Activated CD4-positive, CD25-positive, alpha-beta regulatory T cell treated with anti-CD3 and anti-CD28 coated beads, Interleukin-2, amount 50 U/mL, for 72 hours (primary cell): ENCODE measurements at regions not wholly inside any gene's neighbourhood (a gene's known extent, or its start where the extent isn't known, plus 50 kb on each side); places are given as distances from the start of the nearest gene placed in this dataset.
"Not testable (repeated sequence)": the region's sequence is repeated elsewhere in the genome, so short reads cannot be mapped to it uniquely, and the experiment has no call there.

Experiments
- DNase-seq: peaks from one replicate; pipeline ENCODE4 v3.0.0; 2021

DNA sequence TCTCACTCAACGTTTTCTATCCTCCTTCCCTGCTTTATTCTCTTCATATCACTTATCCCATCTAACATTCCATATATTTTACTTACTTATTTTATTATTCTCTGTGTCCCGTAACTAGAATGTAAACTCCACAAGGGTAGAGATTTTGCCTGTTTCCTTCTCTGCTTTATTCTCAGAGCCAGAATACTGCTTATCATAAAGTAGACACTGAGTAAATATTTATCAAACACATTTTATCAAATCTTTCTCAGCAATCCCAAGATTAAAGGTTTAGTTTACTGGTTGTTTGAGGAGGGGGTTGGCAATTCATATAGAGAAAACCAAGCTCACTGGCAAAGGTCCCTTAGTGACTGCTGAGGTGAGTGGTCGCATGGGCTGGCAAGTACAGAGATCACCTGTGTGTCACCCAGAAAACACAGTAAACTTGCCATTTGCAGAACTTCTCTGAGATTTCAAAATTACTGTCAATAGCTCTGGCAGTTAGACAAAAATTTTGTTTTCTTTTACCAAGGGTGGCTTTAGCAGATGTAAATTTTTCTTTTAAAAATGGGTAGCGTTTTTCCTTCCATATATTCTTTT is 662.4 kb downstream of the UTRN start:
- no peak for DNase-seq

DNA sequence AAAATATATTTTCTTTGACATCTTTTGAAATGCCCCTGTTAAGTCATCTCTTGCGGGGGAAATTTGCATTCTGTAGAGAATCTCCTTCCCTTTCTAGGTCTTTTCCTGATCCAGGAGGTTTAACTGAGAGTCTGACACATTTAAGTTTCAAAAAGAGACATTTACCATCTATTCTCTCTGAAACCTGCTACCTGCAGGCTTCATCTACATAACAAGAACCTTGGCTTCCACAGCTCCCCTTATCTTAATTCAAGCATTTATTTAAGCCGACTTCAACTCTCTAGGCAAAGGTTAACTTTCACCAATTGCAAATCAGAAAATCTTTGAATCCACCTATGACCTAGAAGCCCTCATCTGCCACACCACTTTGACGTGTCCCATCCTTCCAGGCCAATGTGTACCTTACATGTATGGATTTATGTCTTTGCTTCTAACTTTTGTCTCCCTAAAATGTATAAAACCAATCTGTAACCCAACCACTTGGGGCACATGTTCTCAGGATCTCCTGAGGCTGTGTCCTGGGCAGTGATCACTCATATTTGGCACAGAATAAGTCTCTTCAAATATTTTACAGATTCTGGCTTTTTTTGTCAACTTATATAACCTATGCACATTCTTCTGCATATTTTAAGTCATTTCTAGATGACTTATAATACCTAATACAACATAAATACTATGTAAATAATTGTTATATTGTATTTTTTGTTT is 666.7 kb downstream of the UTRN start:
- DNase-seq = no peak

DNA sequence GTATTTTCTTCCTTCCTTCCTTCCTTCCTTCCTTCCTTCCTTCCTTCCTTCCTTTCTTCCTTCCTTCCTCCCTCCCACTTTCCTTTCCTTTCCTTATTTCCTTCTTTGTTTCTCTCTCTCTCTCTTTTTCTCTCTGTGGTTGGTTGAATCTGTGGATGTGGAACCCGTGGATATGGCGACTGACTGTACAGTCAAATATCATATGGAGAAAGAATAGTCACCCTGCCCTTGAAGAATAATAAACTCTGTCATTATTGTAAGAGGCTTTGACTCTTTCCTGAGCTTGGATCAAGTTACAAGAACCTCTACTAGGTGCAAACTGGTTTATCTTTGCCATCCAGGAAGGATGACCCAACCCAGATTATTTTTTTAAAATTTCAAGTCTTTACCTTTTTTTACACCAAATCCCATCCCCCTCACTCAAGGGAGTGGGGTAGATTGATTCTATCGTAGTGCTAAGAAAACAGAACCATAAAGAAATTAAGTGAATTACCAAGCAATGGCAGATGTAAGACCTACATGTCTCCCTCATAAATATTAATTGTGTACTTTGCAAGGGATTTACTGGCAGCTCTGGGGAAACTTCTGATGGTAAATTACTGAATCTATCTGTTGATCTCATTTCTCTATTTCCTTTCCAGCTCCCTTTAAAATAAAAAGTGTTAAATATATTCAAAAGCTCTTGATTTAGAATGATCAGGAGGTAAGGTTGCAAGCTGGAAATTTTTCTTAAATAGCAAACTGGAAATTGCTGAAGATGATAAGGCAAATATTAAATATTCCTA is 667.5 kb downstream of the UTRN start:
- DNase-seq = no peak

DNA sequence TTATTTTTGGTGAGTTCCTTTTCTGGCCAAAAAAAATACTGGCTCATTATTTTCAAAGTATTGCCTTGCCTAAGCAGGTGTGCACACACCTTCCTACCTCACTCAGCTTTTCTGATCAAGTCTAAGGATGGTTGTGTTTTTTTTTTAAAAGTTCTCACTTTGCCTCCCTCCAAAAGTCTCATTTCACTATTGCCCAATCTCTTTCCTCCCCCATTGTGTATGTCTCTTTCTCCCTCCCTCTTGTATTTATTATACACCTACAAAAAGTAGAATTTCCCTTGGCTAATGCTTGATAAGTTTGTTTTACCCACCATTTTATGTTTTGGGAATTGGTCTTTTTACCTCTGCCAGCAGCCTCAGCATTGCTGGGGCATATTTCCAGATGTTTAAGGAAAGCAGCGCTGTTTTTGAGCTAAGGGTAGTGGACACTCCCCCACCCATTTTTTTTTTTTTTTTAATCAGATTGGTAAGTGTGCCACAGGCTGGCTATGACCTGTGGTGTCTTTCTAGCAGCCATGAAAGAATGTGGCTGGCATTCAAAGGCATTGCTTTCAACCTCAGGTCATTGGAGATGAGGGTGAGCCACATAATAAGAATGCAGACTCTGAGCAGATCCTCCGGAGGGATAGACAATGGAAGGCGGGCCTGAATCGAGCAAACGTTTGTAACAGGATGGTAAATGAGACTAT is 668.6 kb downstream of the UTRN start:
- no peak for DNase-seq

DNA sequence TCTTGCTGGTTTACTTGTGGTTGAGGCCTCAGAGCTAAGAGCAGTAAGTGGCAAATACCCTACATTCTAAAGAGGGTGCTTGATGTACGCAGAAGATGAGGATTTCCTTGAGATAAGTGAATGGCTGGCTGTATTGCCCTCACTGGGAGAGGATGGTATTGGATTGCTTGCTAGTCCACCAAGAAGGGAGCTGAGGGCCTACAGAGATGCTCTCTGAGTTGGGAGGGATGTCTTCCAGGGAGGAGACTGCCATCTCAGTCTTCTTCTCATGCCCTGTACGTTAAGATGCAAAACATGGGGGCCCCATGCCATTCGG is 669.1 kb downstream of the UTRN start:
- no peak for DNase-seq

DNA sequence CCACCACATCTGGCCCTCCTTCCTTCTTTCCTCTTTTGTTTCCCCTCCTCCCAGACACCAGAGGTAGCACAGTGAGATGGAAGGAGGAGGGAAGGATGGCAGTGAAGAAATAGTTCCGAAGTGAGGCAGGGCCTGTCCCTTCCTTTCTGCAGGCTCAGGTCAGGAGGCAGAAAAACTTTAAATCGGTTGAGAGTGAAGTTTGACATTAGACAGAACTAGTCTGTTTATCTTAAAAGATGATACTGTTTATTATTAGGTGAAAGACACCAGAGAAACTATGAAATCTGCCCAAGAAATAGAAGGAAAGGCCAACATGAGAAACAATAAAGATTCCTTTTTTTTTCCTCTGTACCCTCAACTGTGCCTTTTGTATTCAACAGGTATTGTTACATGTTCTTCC is 670.3 kb downstream of the UTRN start:
- DNase-seq = no peak

DNA sequence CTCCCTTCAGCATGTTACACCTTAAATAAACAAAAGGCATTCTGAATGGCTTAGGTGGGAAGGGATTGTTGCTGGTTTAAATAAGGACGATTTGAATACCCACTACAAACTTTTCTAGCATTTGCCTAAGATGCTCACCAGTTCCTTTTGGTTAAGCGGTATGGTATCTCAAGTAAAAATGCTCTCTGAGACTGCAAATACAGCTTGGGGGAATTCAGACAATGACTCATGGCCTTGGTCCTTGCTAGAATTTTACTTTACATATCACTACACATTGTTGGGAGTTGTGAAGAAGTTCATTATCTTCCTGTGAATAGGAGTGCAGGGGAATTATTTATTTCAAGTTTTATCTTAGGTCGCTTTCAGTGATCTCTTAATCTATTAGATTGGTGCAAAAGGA is 670.7 kb downstream of the UTRN start:
- no peak for DNase-seq

DNA sequence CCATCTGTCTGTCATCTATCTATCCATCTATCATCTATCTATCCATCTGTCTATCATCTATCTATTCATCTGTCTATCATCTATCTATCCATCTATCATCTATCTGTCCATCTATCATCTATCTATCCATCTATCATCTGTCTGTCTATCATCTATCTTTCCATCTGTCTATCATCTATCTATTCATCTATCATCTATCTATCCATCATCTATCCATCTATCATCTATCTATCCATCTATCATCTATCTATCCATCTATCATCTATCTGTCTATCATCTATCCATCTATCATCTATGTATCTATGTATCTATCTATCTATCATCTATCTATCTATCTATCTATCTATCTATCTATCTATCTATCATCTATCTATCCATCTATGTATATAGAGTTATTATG is 671.6 kb downstream of the UTRN start:
- DNase-seq = not testable (repeated sequence)

DNA sequence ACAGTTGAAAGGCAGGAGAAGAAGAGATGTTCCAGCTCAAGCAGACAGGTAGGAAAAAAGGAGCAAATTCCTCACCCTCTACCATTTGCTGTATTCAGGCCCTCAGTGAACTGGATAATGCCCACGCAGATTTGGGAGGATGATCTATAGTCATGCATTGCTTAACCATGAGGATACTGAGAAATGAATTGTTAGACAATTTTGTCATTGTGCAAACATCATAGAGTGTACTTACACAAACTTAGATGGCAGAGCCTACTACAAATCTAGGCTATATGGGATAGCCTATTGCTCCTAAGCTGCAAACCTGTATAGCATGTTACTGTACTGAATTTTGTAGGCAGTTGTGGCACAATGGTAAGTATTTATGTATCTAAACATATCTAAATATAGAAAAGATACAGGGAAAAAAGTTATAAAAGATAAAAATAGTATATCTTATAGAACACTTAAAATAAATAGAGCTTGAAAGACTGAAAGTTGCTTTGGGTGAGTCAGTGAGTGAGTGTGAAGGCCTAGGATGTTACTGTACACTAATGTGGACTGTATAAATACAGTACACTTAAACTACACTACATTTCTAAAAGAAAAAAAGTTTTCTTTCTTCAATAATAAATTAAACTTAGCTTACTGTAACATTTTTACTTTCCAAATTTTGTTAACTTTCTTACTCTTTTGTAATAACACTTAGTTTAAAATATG is 672.3 kb downstream of the UTRN start:
- no peak for DNase-seq

DNA sequence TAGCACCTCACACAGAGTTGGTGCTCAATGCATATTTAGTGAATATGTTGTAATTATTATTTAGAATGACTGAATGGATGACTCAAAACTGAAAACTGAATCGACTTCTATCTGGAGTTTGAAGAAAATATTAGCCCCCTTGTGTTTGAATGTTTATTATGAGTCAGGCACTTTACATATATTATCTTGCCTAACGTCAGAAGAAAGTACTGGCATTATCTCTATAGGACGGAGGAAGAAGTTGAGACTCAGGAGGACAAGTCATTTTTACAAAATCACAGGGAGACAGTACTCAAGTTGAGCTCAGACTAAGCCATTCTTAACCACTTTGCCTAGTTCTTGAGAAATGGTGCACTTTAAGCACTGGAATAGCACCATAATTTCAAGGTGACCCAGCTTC is 684.0 kb downstream of the UTRN start:
- no peak for DNase-seq

DNA sequence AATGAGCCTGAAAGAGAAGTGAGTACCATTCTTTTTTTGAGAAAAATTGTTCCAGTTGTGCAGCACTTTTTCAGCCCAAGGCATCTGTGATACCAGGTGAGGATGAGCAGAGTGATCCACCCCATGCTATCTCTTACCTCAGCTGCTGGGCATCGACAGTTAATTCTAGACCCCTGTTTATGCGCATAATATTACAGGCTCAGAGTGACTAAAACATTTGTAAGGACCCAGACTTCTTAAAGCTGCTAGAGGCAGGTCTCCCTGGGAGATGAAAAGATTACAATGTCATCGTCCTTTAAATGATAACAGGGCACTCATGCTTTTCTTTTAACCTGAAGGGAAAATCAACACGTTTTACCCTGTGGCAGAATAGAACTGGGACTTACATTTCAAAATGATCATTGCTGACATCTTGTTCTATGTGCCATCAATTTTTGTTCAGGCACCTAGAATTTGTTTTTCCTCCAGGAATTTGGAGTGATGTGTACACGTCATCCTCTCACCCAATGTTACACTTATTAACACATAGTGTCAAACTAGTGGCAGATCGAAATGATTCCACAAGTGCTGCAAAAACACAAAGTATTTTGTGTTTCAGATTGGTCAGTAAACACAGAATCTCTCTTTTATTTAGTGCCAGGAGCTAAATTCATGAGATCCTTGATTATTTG is 684.6 kb downstream of the UTRN start:
- DNase-seq = no peak

DNA sequence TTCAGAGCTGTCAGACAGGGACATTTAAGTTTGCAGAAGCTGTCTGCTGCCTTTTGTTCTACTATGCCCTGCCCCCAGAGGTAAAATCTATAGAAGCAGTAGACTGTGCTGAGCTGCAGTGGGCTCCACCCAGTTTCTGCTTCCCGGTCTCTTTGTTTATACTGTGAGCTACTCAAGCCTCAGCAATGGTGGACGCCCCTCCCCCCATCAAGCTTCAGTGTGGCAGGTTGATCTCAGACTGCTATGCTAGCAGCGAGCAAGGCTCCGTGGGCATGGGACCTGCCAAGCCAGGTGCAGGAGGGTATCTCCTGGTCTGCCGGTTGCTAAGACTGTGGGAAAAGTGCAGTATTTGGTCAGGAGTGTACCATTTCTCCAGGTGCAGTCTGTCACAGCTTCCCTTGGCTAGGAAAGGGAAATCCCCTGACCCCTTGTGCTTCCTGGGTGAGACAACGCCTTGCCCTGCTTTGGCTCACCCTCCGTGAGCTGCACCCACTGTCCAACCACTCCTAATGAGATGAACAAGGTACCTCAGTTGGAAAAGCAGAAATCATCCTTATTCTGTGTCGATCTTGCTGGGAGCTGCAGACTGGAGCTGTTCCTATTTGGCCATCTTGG is 692.2 kb downstream of the UTRN start:
- not testable (repeated sequence) for DNase-seq

DNA sequence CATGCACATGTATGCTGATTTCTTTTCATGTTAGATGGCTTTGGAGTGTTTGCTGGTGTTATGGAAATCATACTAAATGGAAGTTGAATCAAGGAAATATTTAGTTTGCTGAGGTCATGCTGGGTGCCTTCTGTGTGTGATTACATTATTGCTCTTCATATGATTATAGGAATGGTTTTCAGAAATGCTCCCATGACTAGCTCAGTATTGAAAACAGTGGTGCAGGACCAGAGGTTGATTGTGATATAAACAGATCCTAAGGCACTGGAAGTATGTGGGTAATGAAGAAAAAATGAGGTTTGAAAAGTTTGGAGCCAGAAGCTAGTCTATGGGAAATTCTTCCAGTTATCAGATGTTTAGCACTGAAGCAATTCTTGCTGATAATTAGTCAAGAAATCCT is 693.1 kb downstream of the UTRN start:
- DNase-seq = no peak

DNA sequence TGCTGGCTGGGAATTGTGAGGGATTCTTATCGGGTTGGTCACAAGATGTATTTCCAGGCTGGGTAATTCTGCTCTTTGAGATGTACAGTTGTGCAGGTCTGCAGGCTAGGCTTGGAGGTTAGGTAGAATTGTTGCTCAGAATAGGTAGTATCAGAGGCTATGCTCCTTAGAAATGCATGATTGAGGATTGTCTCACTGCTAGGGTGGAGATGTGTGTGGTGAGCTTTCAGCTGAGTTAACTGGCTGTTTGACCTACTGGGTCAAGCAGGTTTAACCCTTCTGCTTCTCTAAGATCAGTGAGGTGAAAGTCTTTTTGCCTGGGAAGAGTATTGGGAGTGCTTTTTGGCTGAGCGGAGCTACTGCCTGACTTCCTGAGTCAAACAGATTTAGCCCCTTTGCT is 701.1 kb downstream of the UTRN start:
- DNase-seq = no peak

DNA sequence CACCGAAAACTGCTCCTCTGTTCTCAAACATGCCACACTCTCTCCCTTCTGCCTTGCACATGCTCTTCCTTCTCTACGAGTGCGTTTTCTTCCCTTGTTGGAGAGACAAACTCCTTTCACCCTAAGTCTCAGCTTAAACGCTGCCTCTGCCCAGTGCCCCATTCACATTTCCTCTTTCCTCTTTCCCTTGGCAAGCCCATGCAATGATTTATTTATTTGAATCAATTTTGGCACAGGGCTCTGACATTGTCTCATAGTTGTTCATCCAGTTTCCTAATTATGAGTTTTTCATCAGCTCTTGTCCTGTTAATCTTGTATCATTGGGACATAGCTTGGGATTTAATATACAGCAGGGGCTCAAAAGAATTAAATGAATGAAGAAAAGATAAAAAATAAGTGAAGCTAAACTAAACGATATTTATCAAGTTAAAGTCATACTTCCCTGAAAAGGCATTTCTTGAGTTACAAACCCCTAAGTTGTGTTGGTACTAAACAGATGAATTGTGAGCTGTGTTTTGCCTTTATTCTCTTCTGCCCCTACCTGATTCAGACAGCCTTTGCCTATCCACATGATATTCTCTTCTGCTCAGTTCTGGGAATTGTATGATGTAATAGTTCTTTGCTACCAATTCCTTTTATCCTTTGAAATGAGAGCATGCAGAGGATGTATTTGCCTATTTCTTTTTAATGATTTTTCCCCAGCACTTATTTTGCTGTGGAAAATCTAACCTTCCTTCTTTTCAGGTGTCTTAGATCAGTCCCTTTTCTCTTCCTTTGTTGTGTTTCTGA is 704.4 kb downstream of the UTRN start:
- no peak for DNase-seq

DNA sequence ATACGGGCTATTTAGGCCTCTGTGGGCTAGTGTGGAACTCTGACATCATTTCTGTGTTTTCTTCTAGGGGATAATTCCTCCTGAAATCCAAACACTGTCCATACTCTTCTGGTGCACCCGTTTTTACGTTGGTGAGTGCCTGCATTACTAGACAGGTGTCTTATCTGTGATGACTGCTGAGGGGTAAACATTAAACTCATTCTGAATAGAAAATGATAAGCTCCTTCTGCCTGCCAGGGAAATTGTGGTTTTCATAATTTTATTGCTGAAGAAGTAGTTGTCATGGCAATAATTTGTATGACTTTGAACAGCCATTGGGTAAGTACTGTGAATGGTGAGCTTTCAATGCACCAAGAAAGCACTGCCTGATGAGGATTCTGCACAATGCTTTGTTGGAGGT is 705.6 kb downstream of the UTRN start:
- no peak for DNase-seq

DNA sequence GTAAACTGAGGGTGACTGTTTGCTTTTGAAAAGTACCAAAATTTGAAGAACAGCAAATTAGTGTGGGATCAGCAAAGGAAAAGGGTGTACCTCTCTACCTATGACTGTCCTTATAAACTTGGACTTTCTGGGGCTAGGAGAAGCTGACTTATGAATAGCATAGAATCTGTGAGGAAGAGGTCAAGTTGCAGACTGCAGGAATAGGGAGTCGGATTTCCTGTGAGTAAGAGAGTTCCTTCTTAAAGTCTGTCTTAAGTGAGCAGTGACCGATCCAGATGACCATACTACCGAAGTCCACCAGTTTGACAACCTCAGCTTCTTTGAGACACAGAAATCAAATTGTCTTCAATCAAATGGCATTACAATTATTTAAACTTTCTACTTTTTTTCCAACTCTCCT is 708.7 kb downstream of the UTRN start:
- no peak for DNase-seq

DNA sequence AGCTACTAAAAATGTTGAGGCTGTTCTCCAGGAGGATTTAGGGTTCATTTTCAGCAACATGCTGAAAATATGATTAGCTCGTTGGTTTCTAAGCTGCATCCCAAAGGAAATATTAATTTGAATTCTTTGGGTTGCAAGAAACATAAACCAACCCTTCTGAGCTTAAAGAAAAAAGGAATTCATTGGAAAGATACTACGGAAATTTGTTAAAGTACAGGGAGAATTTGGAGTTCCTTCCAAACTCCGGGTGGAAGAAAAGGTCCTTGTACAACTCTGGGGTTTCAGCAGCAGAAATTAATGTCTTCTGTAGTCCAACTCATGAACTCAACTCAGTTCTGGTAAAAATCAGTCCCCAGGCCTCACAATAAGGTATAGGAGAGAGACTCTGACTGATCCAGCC is 712.9 kb downstream of the UTRN start:
- no peak for DNase-seq

DNA sequence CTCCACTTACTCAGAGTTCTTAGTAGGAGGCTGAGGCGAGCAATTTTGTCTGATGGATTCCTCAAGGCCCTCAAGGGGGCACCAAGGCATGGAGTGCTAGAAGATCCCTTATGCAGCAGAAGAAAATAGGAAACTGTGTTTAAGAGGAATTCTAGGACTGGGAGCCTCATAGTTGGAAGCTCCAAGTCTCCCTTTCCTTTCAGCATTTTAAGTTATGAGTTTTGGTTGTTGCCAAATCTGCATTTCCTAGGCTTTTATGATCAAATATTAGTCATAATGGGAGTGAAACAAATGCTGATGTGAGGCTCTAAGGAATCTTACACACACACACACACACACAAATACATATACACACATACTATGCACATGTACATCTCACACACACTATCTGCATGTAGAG is 714.0 kb downstream of the UTRN start:
- DNase-seq = no peak

DNA sequence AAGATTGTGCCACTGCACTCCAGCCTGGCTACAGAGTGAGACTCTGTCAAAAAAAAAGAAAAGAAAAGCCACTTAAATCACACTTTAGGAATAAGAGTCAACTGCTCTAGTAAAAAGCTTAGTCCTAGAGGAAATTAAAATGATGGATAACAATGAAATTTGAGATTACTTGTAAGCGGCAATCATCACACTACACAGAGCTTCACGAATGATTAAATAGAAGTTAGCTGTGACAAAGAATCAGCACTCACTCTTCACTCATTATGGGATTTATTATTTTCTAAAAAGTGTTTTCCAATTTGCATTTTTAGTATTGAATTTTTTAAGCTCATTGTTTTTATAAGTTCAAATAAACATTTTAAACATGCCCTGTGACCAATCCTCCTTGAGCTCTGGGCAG is 718.0 kb downstream of the UTRN start:
- DNase-seq = no peak

DNA sequence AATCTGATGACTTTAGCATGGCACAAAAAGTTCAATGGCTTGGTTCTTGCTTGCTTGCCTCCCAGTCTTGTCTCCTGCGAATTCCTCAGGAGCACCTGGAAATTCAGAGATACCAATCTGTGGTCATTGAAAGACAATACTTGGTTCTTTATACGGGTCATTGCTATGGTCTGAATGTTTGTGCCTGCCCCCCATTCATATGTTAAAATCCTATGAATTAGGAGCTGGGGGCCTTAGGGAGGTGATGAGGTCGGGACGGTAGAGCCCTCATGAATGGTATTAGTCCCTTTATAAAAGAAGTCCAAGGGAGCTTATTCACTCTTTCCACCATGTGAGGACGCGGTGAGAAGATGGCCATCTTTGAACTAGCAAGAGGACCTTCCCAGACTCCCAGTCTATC is 721.8 kb downstream of the UTRN start:
- no peak for DNase-seq
